ENCODE measurements at regions not wholly inside any gene's neighbourhood (a gene's known extent, or its start where the extent isn't known, plus 50 kb on each side); places are given as distances from the start of the nearest gene placed in this dataset.

- TF ChIP-seq EZH2phosphoT487 (IDR thresholded peaks at IDR 0.05; ENCODE audit: unreplicated experiment) (no peak), NANOG (IDR thresholded peaks at IDR 0.05; ENCODE audit: borderline replicate concordance) (no peak), POLR2AphosphoS5 (IDR thresholded peaks at IDR 0.05; ENCODE audit: low read depth) (no peak), ETS1 (IDR thresholded peaks at IDR 0.05) (no peak), STAT1 (IDR thresholded peaks at IDR 0.05; ENCODE audit: unreplicated experiment) (no peak), JUNB (IDR thresholded peaks at IDR 0.05; ENCODE audit: unreplicated experiment) (no peak), ZNF331 (CRISPR knock-in tag; IDR thresholded peaks at IDR 0.05; ENCODE audit: low read depth) (no peak), REST (IDR thresholded peaks at IDR 0.05; ENCODE audit: unreplicated experiment) (no peak)
- TF ChIP-seq, protein P1, sequence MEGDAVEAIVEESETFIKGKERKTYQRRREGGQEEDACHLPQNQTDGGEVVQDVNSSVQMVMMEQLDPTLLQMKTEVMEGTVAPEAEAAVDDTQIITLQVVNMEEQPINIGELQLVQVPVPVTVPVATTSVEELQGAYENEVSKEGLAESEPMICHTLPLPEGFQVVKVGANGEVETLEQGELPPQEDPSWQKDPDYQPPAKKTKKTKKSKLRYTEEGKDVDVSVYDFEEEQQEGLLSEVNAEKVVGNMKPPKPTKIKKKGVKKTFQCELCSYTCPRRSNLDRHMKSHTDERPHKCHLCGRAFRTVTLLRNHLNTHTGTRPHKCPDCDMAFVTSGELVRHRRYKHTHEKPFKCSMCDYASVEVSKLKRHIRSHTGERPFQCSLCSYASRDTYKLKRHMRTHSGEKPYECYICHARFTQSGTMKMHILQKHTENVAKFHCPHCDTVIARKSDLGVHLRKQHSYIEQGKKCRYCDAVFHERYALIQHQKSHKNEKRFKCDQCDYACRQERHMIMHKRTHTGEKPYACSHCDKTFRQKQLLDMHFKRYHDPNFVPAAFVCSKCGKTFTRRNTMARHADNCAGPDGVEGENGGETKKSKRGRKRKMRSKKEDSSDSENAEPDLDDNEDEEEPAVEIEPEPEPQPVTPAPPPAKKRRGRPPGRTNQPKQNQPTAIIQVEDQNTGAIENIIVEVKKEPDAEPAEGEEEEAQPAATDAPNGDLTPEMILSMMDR (conservative IDR thresholded peaks at IDR 0.05; ENCODE audit: low read depth in 2 of 2): no peak
Observed at GRCh38 chr3:107250221-107250620, 127.0 kb upstream of the CCDC54 start.

Measured in GM23338 (cell line).